NB4 (cell line): ENCODE measurements at regions not wholly inside any gene's neighbourhood (a gene's known extent, or its start where the extent isn't known, plus 50 kb on each side); places are given as distances from the start of the nearest gene placed in this dataset.

Experiments used
- DNase-seq: peaks from one replicate; pipeline ENCODE4 v3.0.0; 2010; ENCODE audit warnings: low read depth
- H3K4me3 ChIP-seq: one replicate; pipeline ENCODE4 v1.5.1; 2011; ENCODE audit warnings: mild to moderate bottlenecking, low read depth, low read length, moderate library complexity
- MYC ChIP-seq: IDR thresholded peaks from 2 replicates; pipeline ENCODE4 v1.6.1; 2011; ENCODE audit warnings: low read depth, low read length
- POLR2A ChIP-seq: IDR thresholded peaks from 2 replicates; pipeline ENCODE4 v1.6.1; 2011; ENCODE audit warnings: mild to moderate bottlenecking; ENCODE audit not compliant: insufficient read length; ENCODE audit errors: extremely low read depth
- TF ChIP-seq, protein P1 (sequence below): IDR thresholded peaks from 2 replicates; pipeline ENCODE4 v1.6.1; 2011; ENCODE audit warnings: low read depth, low read length
- TF ChIP-seq, protein P2 (sequence below): IDR thresholded peaks from one replicate; pipeline ENCODE4 v1.5.1; 2012; ENCODE audit warnings: low read depth, low read length

DNA sequence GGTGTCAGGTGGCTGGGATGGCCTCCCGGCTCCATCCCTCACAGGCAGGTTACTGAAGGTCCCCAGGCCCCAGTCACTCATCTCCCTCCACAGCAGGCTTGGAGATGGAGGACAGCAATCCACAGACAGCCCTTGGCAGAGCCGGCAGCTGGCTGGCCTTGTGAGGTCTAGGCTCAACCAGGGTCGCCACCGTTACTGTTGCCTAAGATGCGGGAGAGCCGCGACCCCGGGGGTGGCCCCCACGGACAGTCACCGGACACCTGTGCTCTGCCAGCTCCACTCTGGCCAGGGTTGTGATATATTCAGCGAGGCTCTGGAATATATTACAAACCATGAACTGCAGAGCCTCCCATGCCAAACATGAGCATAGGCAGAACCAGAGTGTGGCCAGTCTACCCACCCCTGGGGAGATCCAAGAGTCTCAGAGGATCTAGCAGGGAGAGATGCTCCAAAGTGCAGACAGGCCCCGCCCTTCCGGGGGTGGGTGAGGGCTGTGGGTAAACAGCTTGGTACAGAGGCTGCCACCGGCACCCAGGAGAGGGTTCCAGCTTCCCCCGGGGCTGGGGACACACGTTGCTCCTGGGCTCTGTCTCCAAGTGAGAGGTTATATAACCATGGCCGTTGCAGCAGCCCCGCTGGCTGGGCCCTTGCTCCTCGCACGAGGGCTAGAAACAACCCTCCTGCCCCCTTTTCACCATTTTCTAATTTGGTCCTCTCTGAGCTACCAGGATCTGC lies 55.9 kb upstream of the DIO3 start:
- TF ChIP-seq POLR2A (no peak), MYC (no peak)
- TF ChIP-seq, protein P1, sequence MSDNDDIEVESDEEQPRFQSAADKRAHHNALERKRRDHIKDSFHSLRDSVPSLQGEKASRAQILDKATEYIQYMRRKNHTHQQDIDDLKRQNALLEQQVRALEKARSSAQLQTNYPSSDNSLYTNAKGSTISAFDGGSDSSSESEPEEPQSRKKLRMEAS: no peak
- TF ChIP-seq, protein P2, sequence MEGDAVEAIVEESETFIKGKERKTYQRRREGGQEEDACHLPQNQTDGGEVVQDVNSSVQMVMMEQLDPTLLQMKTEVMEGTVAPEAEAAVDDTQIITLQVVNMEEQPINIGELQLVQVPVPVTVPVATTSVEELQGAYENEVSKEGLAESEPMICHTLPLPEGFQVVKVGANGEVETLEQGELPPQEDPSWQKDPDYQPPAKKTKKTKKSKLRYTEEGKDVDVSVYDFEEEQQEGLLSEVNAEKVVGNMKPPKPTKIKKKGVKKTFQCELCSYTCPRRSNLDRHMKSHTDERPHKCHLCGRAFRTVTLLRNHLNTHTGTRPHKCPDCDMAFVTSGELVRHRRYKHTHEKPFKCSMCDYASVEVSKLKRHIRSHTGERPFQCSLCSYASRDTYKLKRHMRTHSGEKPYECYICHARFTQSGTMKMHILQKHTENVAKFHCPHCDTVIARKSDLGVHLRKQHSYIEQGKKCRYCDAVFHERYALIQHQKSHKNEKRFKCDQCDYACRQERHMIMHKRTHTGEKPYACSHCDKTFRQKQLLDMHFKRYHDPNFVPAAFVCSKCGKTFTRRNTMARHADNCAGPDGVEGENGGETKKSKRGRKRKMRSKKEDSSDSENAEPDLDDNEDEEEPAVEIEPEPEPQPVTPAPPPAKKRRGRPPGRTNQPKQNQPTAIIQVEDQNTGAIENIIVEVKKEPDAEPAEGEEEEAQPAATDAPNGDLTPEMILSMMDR: no peak
- H3K4me3 ChIP-seq: no peak overlapping the region
- no peak for DNase-seq

DNA sequence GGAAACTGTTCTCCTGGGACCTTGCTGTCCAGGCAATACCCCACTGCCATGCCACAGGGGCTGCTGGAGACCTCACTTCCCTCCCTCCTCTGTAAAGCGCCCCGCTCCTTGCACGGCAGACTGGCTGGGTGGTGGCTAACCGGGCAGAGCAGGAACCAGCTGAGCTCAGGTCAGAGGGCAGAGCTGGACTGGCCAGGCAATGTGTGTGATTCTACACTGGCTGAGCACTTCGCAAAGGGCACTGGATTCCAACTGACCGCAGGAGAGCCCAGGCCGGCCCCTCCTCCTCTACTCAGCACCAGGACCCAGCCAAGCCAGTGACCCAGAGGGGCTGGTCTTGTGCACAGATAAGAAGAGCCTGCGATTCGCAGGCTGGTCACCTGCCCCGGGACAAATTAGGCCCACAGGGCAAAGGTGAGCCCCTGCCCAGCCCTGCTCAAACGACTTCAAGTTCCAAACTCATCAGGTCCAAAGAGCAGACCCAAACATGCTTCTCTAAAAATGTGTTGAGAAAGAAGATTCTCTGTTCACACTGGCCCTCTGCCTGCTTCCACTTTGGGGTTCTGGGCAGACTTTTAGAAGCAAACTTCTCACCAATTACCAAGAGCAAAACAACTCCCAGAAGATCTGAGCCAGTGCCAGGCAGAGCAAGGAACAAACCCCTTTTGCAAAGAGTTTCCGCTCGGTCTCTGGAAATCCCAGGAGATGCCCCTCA lies 54.9 kb upstream of the DIO3 start:
- H3K4me3 ChIP-seq: no peak overlapping the region
- no peak for DNase-seq
- no peak for TF ChIP-seq MYC
- TF ChIP-seq, protein P1: no peak
- TF ChIP-seq POLR2A: no peak
- TF ChIP-seq, protein P2: no peak

DNA sequence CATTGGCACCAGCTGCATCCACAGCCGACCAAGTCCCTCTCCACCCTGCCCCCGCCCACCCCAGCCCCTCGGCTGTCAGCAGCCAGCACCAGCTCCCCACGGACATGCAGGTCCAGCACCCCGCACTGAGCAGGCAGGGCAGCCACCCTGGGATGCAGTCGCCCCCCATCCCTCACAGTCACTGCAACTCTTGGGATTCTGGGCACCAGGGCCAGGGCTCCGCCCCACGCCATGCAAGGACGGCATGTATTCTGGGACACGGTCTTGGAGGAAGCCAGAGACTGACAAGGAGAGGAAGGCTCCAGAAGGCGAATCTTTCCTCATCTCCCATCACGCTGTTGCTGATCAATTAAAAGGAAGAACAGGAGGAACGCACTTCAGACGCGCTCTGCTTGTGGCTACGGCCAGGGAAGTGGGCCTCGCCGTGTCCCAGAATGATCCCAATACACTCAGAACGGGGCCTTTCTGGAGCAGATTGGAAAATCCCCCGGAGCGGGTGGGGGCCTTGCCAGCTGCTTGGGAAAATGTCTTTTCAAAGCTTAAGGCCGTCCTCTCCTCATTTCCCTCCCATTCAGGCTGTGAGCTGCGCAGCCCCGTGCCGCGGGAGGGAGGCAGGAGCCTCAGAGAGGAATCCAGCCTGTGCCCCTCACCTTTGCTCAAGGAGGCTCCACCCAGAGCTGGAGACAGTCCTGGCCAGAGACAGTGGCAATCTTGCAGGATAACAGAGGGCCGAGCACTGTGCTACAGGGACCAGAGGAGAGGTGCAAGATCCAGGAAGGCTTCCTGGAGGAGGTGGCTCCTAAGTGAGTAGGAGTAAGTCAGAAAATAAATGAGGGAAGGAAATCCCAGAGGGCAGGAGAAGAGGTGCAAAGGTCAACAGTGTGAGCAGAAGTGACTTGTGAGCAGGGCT lies 54.1 kb upstream of the DIO3 start:
- DNase-seq: no peak
- TF ChIP-seq, protein P1: no peak
- no peak for TF ChIP-seq POLR2A
- TF ChIP-seq, protein P2: no peak
- no peak for TF ChIP-seq MYC
- no peak overlapping the region for H3K4me3 ChIP-seq

DNA sequence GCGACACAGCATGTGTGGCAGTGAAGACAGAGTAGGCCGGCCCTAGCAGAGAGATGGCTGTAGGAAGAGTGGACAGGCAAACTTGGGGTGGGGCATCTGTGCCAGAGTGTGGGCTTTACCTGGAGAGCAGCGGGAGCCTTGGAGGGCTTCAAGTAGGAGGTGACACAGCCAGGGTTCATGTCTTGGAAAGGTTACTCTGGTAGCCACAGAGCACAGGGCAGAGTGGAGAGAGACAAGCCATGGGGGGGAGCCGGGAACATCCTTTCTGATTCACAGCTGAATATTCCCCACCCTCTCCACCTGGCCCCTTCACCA lies 53.5 kb upstream of the DIO3 start:
- no peak for DNase-seq
- H3K4me3 ChIP-seq: no peak overlapping the region
- TF ChIP-seq, protein P1: no peak
- TF ChIP-seq POLR2A (no peak), MYC (no peak)
- TF ChIP-seq, protein P2: no peak

DNA sequence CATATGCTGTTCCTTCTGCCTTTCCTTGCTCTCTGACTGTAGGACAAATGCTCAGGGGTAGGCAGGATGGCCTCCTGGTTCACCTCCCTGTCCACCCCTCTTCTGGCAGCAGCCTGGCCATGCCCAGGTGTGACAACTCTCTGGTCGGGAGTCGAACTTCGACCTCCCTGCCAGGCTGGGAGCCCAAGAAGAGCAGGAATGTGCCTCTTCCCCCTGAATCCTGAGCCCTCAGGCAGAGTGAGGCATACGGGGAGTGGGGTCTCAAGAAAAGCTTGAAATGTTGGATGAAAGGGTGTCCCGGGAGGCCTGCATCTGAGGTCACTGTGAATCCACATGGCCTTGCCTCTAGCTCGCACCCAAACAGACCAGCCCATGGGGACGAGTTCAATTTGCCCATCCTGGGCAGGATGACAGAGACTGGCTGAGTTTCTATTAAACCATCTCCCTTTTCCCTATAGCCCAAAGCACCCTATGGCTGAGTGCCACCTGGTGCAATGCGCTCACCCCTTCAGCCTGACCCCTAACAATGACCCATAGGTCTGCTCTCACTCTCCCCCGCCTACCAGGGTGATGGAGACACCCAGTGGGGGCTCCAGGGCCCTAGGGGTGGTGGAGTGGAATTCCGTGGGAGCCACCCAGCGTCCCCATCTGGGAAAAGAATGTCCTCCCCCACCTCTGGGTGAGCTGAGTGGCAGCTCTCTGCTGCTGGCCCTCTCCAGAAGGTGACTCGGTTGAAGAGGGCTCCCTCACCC lies 52.9 kb upstream of the DIO3 start:
- no peak for DNase-seq
- no peak for TF ChIP-seq POLR2A
- H3K4me3 ChIP-seq: no peak overlapping the region
